Activated T-cell treated with anti-CD3 and anti-CD28 coated beads, Interleukin-2, amount 50 U/mL, for 72 hours (primary cell): ENCODE measurements at regions not wholly inside any gene's neighbourhood (a gene's known extent, or its start where the extent isn't known, plus 50 kb on each side); places are given as distances from the start of the nearest gene placed in this dataset.
"Not testable (repeated sequence)": the region's sequence is repeated elsewhere in the genome, so short reads cannot be mapped to it uniquely, and the experiment has no call there.

Experiments
- ATAC-seq, 2 donors: fragments of 150-1000 bp; cut with Tn5 transposase; replicated peaks in 1 of 2; 2 replicates each; pipeline ENCODE4 v1.10.0; 2021; ENCODE audit warnings: moderate library complexity in 2 of 2, mild to moderate bottlenecking in 1 of 2
- DNase-seq, 2 donors: peaks; one replicate each; pipeline ENCODE4 v3.0.0; 2021 to 2022; ENCODE audit warnings: mixed read lengths in 1 of 2
- H3K27ac Mint-ChIP-seq: one replicate; pipeline ENCODE4 v1.8.0; 2022; ENCODE audit warnings: mild to moderate bottlenecking, moderate library complexity, mixed read lengths
- H3K27me3 Mint-ChIP-seq: one replicate; pipeline ENCODE4 v1.8.0; 2022; ENCODE audit warnings: low read depth, mixed read lengths
- H3K36me3 Mint-ChIP-seq, 2 donors: one replicate each; pipeline ENCODE4 v1.8.0; 2022; ENCODE audit warnings: mixed read lengths in 2 of 2, mild to moderate bottlenecking in 1 of 2; ENCODE audit not compliant: insufficient read depth in 2 of 2
- H3K4me1 Mint-ChIP-seq: one replicate; pipeline ENCODE4 v1.8.0; 2022; ENCODE audit warnings: low read depth, mixed read lengths
- H3K4me3 Mint-ChIP-seq, 2 donors: one replicate each; pipeline ENCODE4 v1.8.0; 2022; ENCODE audit warnings: mild to moderate bottlenecking in 2 of 2, mixed read lengths in 2 of 2, moderate library complexity in 2 of 2
- H3K9me3 Mint-ChIP-seq, 2 donors: one replicate each; pipeline ENCODE4 v1.8.0; 2022; ENCODE audit warnings: mixed read lengths in 2 of 2

DNA sequence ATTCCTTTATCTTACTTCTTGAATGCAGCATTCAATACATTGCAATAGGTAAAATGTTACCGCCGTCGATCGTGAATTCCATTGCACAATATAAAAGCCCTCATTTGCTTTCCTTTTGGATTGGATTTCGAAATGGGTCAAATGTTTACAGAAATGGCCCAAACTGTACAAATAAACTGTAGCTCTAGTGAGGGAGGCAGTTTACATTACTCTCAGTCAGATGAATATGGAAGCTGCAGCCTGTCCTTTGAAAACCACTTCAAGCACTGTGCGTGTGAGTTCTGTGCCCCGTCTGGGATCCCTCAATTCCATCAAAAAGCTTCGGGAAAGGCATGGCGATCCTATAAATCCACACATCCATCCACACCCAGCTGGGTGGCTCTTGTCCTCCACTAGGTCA is 258.6 kb upstream of the FOXF1 start:
- H3K4me1 Mint-ChIP-seq, result no peaks in the 10 kb centered on the region
- no peak for ATAC-seq
- H3K36me3 Mint-ChIP-seq, result peaks cover 0 to 2% of the 10 kb centered on the region in 2 donors
- no peak overlapping the region for H3K4me3 Mint-ChIP-seq
- H3K9me3 Mint-ChIP-seq, result peaks cover 2 to 9% of the 10 kb centered on the region in 2 donors
- no peak overlapping the region for H3K27ac Mint-ChIP-seq
- no peak for DNase-seq
- no peaks in the 10 kb centered on the region for H3K27me3 Mint-ChIP-seq

DNA sequence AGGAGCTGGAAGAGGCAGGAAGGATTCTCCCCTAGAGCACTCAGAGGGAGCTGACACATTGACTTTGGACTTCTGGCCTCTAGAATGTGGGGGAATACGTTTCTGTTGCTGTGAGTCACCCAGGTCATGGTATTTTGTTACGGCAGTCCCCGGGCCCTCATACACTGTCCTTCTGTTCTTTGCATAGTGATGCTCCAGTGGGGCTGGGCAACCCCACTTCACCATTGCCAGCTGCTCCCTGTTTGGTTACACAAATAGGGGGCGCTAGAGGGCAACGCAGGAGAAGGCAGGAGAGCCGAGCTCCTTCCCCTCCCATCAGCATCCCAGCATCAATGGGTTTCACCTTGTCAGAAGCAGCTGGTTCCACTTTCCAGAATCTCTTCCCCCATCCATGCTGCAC is 257.7 kb upstream of the FOXF1 start:
- Mint-ChIP-seq H3K4me1 (no peaks in the 10 kb centered on the region), H3K27me3 (no peaks in the 10 kb centered on the region), H3K9me3 (peaks cover 2 to 10% of the 10 kb centered on the region in 2 donors), H3K4me3 (no peak overlapping the region), H3K36me3 (peaks cover 0 to 2% of the 10 kb centered on the region in 2 donors), H3K27ac (no peak overlapping the region)
- no peak for ATAC-seq
- DNase-seq, result peak in 1 of 2 donors; percentile 2

DNA sequence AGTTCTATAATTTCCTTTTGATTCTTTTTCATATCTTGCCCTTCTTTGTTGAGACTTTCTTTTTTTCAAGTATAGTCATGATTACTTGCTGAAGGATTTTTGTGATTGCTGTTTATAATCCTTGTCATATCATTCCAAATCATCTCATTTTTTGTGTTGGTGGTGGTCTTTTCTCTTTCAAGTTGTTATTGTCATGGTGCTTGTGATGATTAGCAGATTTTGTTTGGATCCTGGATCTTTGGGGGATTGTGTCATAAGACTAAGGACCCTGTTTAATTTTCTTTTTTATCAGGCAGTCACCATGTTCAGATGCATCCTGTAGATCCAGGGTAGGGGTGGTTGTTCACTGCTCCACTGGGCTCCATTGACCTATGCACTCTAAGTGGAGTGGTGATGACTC is 254.4 kb upstream of the FOXF1 start:
- no peak for ATAC-seq
- Mint-ChIP-seq H3K27me3 (no peaks in the 10 kb centered on the region), H3K36me3 (peaks cover 0 to 2% of the 10 kb centered on the region in 2 donors), H3K27ac (no peak overlapping the region), H3K4me1 (no peaks in the 10 kb centered on the region), H3K4me3 (no peak overlapping the region), H3K9me3 (peaks cover 6 to 11% of the 10 kb centered on the region in 2 donors)
- DNase-seq, result no peak

DNA sequence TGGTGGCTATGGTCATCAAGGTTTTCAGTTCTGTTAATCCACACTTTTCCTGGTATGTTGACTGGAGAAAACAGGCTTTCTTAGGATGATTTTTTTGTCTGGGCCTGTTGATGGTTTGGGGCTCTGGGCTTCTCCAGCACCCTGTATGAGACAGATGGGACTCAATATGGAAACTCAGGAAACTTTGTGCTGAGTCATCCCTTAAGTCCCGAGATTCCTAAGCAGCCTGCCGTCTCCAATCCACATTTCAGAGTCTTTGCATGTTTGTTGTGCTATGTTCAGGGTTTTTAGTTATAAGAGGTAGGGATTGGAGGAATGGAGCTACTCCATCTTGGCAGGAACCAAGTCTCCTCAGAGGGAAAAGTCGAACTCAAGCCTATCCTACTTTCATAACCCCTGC is 253.3 kb upstream of the FOXF1 start:
- no peak overlapping the region for H3K27ac Mint-ChIP-seq
- no peak overlapping the region for H3K4me3 Mint-ChIP-seq

DNA sequence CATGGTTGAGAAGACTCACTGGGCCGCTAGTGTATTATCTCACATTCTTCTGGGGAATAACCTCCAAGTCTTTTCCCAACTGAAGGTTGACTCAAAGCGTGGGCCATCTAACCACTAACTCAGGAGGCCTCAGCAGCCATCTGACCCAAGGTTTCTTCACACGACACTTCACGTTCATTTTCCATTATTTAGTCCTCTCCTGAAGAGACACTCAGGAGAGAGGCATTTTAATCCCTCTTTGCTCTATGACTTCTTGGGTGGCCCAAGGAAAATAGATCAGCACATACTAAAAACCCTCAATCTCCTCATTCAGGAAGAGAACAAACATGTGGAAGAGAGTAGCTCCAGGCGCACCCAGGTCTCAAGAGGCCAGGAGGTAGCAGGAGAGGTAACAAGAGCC is 252.8 kb upstream of the FOXF1 start:
- DNase-seq (no peak), ATAC-seq (no peak)
- H3K27ac Mint-ChIP-seq, result no peak overlapping the region
- H3K4me3 Mint-ChIP-seq, result no peak overlapping the region
- H3K27me3 Mint-ChIP-seq, result no peaks in the 10 kb centered on the region
- peaks cover 8 to 13% of the 10 kb centered on the region in 2 donors for H3K9me3 Mint-ChIP-seq
- H3K4me1 Mint-ChIP-seq, result no peaks in the 10 kb centered on the region
- H3K36me3 Mint-ChIP-seq, result peaks cover 2 to 3% of the 10 kb centered on the region in 2 donors

More for the DNA sequence above, 253.3 kb upstream of the FOXF1 start:
- no peak for ATAC-seq
- Mint-ChIP-seq H3K4me1 (no peaks in the 10 kb centered on the region), H3K9me3 (peaks cover 8 to 13% of the 10 kb centered on the region in 2 donors), H3K27me3 (no peaks in the 10 kb centered on the region), H3K36me3 (peaks cover 1 to 2% of the 10 kb centered on the region in 2 donors)
- DNase-seq, result no peak

DNA sequence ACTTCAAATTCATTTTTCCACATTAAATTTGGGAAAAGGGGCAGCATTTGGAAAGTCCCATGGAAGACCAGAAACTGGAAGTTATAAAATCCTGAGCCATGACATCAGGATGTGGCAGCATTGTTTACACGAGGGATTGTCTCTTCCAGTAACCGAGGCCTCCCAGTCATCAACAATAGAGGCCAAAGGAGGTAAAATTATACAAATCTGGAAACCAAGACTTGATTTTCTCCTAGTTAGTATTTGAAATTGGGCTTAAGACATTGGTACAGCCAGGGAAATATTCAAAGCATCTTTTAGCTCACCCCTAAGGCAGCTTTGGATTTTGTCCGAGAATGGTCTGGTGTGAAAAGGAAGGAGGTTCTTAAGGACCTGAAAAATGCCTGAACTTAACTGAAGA is 251.6 kb upstream of the FOXF1 start:
- ATAC-seq (no peak), DNase-seq (no peak)
- H3K27ac Mint-ChIP-seq, result no peak overlapping the region
- H3K36me3 Mint-ChIP-seq, result peaks cover 2 to 3% of the 10 kb centered on the region in 2 donors
- H3K4me3 Mint-ChIP-seq, result no peak overlapping the region
- no peaks in the 10 kb centered on the region for H3K27me3 Mint-ChIP-seq
- H3K9me3 Mint-ChIP-seq, result peaks cover 8 to 13% of the 10 kb centered on the region in 2 donors
- H3K4me1 Mint-ChIP-seq, result no peaks in the 10 kb centered on the region

DNA sequence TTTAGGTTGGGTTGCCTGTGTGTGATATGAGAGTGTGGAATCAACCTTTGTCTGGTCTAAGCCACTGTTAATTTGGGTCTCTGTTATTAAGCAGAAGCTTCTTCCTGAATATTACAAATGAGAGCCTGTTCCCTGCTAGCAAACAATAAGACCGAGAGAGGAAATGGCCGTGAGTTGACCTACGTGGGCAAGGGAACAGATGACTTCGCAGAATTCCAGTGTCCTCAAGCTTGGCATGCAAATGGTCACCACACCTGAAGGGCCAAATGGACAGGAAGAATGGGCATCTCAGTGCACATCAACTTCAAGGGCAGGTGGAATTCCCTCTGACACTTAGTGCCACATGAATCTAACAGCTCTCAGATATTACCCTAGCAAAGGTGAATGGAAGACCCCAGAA is 250.8 kb upstream of the FOXF1 start:
- no peaks in the 10 kb centered on the region for H3K4me1 Mint-ChIP-seq
- H3K4me3 Mint-ChIP-seq, result no peak overlapping the region
- H3K27me3 Mint-ChIP-seq, result no peaks in the 10 kb centered on the region
- ATAC-seq (no peak), DNase-seq (no peak)
- H3K9me3 Mint-ChIP-seq, result peaks cover 8 to 13% of the 10 kb centered on the region in 2 donors
- no peak overlapping the region for H3K27ac Mint-ChIP-seq
- peaks cover 2 to 3% of the 10 kb centered on the region in 2 donors for H3K36me3 Mint-ChIP-seq

DNA sequence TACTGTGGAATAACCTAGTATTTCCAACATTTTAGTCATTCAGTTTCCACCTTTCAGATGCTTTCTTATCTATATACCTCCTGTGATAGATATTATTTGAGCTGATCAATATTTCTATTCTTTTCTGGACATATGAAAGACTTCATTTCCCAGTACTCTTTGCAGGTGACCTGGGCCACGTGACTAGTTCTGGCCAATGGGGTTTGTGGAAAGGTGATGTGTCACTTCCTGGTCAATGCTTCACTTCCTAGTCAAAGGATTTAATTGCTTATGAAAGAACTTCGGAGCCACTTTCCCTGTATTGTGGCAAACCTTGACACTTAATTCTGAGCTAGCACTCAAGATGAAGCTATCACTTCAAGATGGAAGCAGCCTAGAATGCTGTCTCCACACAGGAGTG is 248.9 kb upstream of the FOXF1 start:
- Mint-ChIP-seq H3K4me3 (no peak overlapping the region), H3K4me1 (no peaks in the 10 kb centered on the region), H3K36me3 (peaks cover 0 to 3% of the 10 kb centered on the region in 2 donors), H3K27me3 (no peaks in the 10 kb centered on the region), H3K27ac (no peak overlapping the region), H3K9me3 (peaks cover 6% of the 10 kb centered on the region in 2 donors)
- DNase-seq, result no peak
- no peak for ATAC-seq

DNA sequence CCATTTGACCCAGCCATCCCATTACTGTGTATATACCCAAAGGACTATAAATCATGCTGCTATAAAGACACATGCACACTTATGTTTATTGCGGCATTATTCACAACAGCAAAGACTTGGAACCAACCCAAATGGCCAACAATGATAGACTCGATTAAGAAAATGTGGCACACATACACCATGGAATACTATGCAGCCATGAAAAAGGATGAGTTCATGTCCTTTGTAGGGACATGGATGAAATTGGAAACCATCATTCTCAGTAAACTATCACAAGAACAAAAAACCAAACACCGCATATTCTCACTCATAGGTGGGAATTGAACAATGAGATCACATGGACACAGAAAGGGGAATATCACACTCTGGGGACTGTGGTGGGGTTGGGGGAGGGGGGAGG is 242.7 kb upstream of the FOXF1 start:
- ATAC-seq, H3K4me1 Mint-ChIP-seq, H3K27ac Mint-ChIP-seq, H3K36me3 Mint-ChIP-seq, H3K4me3 Mint-ChIP-seq, DNase-seq, H3K27me3 Mint-ChIP-seq, H3K9me3 Mint-ChIP-seq: not testable (repeated sequence)

DNA sequence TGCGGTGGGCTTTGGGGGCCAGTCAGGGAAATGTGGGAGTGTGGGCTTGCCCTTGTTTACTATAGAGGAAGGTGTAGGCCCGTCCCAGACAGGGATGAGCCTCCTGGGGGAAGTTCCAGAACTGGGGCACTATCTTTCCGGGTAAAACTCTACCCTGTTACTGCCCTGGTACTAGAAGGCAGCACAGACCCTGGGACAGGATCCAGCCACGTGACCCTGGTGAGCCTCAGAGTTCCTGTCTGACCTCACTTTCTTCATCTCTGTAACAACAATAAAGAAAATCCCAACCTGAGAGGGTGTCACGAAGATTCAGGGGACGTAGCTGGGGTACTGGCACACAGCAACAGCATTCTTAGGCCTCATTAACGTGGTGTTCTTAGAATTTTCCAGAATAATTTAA is 239.6 kb upstream of the FOXF1 start:
- Mint-ChIP-seq H3K9me3 (peaks cover 0 to 2% of the 10 kb centered on the region in 2 donors), H3K4me3 (no peak overlapping the region), H3K27ac (no peak overlapping the region), H3K27me3 (peaks cover 14% of the 10 kb centered on the region), H3K36me3 (no peaks in the 10 kb centered on the region), H3K4me1 (no peaks in the 10 kb centered on the region)
- DNase-seq (no peak), ATAC-seq (no peak)

DNA sequence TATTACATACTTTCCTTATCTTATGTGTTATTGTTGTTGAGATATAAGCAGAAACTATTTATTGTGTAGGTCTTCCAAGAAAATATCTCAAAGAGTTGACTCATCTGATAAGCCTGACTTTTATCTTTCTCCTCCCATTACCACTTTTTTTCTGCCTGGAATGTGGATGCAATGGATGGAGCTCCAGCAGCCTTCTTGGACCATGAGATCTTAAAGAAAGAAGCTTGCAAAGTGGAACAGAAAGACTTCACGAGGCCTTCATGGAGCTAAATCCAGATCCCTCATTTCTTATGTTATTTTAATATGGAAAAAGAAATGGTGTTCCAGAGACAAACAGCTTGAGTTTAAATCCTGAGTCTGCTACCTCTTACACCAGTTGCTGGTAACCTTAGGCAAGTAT is 237.6 kb upstream of the FOXF1 start:
- ATAC-seq, result no peak

DNA sequence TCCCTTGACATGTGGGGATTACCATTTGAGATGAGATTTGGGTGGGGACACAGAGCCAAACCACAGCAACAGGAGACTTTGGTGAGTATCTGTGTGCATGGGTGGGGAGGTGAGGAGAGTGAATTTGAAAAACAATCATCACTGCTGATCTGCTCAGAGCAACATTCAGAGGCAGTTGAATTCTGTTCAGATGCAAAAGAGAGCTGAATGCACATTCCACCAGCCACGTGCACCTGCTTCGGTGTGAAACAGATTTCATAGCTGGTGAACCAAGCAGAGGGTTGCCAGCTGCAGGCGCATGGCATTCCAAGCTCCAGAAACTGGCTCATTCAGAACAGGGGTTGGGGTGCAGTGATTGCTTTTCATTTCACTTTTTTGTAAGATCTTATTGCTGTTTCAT is 233.1 kb upstream of the FOXF1 start:
- H3K9me3 Mint-ChIP-seq, result peaks cover 0 to 2% of the 10 kb centered on the region in 2 donors
- DNase-seq (no peak), ATAC-seq (no peak)
- no peaks in the 10 kb centered on the region for H3K4me1 Mint-ChIP-seq
- H3K36me3 Mint-ChIP-seq, result no peaks in the 10 kb centered on the region
- H3K4me3 Mint-ChIP-seq, result no peak overlapping the region
- no peak overlapping the region for H3K27ac Mint-ChIP-seq
- H3K27me3 Mint-ChIP-seq, result peaks cover 19% of the 10 kb centered on the region

More for the DNA sequence above, 237.6 kb upstream of the FOXF1 start:
- no peak overlapping the region for H3K27ac Mint-ChIP-seq
- no peaks in the 10 kb centered on the region for H3K4me1 Mint-ChIP-seq
- no peak overlapping the region for H3K4me3 Mint-ChIP-seq
- H3K27me3 Mint-ChIP-seq, result peaks cover 14% of the 10 kb centered on the region
- DNase-seq, result no peak
- H3K9me3 Mint-ChIP-seq, result peaks cover 0 to 2% of the 10 kb centered on the region in 2 donors
- H3K36me3 Mint-ChIP-seq, result no peaks in the 10 kb centered on the region

DNA sequence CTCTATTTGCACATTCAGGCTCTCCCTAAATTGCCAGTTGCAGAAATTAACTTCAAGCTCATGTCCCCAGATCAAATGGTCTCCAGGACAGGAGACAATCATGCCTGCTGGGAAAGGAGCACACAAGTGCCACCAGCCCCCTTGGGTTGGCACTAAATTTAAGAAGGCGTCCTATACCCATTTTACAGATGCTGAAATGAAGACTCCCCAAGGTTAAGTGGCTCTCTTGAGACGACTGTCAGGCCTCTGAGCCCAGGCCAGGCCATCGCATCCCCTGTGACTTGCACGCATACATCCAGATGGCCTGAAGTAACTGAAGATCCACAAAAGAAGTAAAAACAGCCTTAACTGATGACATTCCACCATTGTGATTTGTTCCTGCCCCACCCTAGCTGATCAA is 232.5 kb upstream of the FOXF1 start:
- ATAC-seq, DNase-seq, H3K4me1 Mint-ChIP-seq, H3K27ac Mint-ChIP-seq, H3K36me3 Mint-ChIP-seq, H3K4me3 Mint-ChIP-seq, H3K9me3 Mint-ChIP-seq: not testable (repeated sequence)
- peaks cover 19% of the 10 kb centered on the region for H3K27me3 Mint-ChIP-seq

DNA sequence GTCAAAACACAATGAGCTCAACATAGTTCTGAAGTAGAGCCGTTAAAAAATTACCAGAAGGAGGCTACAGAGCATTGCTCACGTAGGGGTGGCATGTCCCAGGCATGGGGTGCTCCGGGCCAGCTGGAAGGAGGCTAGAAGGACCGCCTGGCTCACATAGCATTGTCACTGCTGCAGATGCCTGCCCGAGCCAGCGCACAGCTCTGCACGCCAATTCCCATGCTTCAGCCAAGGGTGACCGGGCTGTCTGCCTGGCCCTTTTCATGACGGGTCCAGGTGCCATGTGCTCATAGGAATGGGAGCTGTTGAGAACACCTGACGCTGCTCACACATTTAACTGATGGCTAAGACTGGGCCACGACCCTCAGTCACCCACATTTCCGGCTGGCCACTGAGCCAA is 228.9 kb upstream of the FOXF1 start:
- H3K4me1 Mint-ChIP-seq, result no peaks in the 10 kb centered on the region
- no peaks in the 10 kb centered on the region for H3K9me3 Mint-ChIP-seq
- H3K27me3 Mint-ChIP-seq, result peaks cover 13% of the 10 kb centered on the region
- H3K27ac Mint-ChIP-seq, result no peak overlapping the region
- no peak overlapping the region for H3K4me3 Mint-ChIP-seq
- DNase-seq, result no peak
- no peaks in the 10 kb centered on the region for H3K36me3 Mint-ChIP-seq
- no peak for ATAC-seq
